8988T (cell line): ENCODE measurements at regions not wholly inside any gene's neighbourhood (a gene's known extent, or its start where the extent isn't known, plus 50 kb on each side); places are given as distances from the start of the nearest gene placed in this dataset.
"Not testable (repeated sequence)": the region's sequence is repeated elsewhere in the genome, so short reads cannot be mapped to it uniquely, and the experiment has no call there.

Experiments used
- DNase-seq: peaks from one replicate; pipeline ENCODE4 v3.0.0; 2011

DNA sequence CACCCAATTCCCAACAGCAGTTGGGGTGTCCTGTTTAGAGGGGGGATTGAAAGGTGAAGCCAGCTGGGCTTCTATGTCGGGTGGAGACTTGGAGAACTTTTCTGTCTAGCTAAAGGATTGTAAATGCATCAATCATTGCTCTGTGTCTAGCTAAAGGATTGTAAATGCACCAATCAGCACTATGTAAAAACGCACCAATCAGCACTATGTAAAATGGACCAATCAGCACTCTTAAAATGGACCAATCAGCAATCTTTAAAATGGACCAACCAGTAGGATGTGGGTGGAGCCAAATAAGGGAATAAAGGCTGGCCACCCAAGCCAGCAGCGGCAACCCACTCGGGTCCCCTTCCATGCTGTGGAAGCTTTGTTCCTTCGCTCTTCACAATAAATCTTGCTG, 1518.6 kb upstream of the RAG2 start:
- DNase-seq = not testable (repeated sequence)

- not testable (repeated sequence) for DNase-seq
Observed at GRCh38 chr11:38115381-38115780, 1517.3 kb upstream of the RAG2 start.

DNA sequence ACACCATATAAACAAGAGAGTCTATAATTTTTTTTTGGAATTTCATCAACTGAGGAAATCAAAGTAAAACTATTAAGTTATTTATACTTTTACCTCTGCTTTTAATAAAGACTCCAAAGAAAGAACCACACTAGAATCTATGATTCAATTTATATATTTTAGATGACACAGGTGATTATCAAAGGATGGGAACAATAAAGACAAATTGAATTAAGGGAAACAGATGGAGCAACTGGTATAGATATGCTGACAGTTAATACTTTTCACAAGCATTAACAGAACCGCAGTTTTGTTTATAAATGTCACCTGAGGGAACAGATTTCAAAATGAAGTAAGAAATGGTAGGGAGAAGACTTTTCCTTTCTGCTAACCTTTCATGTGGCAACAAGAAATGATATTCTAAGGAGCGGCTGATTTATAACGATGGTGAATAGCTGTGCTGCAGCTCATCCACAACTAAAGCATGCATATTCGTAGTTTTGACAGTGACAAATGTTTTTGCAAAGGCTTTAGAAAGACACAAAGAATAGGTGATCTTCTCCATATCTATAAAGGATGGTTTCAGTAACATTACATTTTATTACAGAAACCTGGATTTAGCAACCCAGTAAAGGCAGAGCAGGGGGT, 1502.9 kb upstream of the RAG2 start:
- DNase-seq = no peak

GRCh38 chr11:38095268-38095667, 1497.2 kb upstream of the RAG2 start:
- DNase-seq = no peak

GRCh38 chr11:38089726-38090125, 1491.7 kb upstream of the RAG2 start:
- DNase-seq = no peak

DNA sequence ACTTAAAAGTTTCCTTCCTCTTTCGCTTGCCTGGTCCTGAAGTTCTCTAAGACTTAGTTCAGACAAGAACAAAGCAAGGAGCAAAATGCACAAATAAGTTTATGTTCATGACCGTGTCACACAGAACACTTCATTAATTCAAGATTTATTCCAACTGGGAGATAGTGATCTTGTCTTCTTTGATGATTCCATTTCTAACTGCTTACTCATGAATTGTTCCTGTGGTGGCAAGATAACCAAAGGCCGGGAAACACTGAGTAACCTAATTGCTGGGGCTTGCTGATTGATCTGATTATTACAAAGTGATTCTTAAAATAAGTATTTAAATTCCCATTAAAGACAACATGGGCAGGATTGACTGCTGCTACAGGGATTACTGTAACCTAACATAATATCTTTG, 1462.9 kb upstream of the RAG2 start:
- no peak for DNase-seq

GRCh38 chr11:38060136-38060535, 1462.1 kb upstream of the RAG2 start:
- no peak for DNase-seq

GRCh38 chr11:38046571-38047135, 1448.6 kb upstream of the RAG2 start:
- no peak for DNase-seq

DNA sequence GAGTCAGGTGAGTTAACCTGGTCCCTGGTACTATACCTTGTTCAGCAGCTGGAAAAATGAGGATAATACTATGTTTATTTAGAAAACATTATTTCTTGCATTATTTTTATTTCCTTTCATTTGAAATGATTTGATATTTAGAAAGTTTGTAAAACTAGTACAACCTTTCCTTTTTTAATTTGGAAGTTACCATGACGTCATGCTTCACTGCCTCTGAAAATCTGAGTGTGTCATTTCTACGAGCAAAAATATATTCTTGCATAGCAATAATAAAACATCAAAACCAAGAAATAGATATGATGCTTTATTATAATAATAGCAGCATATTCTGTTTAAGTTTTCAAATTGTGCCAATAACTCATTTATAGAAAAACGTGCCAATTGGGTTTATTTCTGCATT, 1445.0 kb upstream of the RAG2 start:
- DNase-seq = no peak

DNA sequence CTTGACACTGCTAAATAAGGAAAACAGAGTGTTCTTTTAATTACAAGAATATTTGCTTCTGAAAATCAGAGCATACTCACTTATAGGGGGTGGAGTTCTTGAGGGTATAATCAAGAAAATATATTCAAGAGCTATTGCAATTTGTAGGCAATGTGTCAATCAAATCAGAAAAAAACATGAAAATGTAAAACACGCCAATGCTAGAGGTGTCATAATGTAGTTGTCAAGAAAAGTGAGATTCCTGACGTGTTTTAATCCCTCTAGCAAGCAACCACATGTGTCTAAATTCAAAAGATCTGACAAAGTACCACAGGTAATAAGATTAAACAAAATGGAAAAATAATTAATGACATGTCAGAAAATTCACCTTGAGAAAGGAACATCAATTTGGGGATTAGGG, 1440.7 kb upstream of the RAG2 start:
- DNase-seq = no peak

DNA sequence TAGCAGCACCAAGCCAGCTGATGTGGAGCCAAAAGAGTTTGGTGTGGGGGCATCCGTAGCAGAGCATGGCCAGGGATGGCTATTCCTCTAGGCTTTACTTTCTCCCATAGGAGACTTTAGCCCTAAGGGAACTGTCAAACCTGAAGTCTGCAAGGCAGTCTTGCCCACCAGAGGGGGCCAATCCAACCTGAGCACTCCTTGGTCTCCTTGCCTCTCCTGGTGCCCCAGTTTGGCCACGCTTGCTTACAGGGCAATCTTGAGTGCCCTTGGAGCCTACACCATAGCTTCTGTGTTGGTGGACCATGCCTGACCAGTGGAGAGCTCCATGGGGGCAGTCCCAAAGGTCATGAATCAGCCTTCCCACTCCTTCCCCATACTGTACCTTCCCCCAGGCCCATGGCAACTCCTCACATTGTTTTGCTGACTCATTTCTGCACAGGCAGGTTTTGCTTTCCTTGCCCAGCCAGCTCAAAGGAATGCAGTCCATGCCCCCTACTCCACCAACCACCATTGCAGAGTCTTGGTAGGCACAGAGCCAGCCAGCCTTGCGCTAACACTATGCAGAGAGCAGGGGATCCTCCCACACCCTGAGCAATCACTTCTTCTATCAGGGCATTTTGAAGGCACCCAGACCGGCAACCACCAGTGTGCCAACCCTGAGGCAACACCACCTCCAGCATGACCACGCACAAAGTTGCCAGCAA, 1421.2 kb upstream of the RAG2 start:
- no peak for DNase-seq

- no peak for DNase-seq
Observed at GRCh38 chr11:38014405-38014804, 1416.4 kb upstream of the RAG2 start.

- no peak for DNase-seq
Observed at GRCh38 chr11:38013157-38013556, 1415.1 kb upstream of the RAG2 start.

DNA sequence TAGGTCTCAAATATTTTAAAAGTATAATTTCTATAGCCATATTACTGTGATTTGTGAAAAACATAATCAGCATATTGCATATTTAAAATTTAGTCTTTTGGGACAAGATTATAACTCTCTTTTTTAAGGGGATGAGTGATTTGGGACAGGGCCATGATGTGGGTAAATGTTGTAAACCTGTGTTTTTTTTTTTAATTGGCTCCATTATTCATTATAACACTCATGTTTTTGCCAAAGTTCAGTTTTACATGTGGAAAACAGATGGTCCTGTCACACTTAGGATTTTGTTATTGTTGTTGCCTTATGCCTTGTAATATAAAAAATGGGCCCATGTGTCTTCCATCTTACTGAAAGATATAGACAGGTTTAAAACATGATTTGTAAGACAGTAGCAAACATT, 1413.5 kb upstream of the RAG2 start:
- no peak for DNase-seq

- DNase-seq = no peak
Observed at GRCh38 chr11:38009932-38010331, 1411.9 kb upstream of the RAG2 start.

DNA sequence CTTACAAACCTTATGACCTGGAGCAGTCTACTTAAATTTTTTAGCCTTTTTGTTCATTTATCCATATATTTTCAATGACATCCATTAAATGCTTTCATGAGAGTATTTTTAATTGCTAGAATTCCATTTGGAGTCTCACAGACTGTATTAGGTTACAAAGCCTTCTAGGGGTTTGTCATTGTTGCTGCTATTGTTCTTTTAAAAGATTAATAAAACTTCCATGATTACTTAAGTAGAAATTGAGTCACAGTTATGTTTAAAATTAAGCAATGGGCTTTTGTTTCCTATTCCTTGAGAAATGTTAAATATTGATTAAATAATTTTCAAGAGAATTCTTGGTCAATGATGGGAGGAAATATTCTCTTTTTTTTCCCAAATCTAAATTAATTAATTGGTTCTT, 1408.4 kb upstream of the RAG2 start:
- no peak for DNase-seq

DNA sequence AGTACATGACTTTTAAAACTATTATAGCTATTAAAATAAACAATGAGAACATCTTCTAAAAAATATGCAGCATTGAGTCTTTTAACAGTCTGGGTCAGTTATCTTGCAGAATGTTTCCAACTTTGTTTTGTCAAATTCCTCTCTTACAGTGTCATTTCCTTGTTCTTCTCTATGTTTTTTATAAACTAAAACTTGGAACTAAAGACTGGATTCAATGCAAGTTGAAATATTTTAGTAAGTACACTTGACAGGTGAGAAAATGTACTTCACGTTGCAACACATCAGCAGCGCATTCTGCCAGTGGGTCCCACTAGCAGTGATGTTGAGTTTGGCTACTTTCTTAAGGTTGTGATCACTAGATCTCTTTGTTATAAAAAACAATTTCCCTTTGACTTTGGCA, 1407.6 kb upstream of the RAG2 start:
- DNase-seq = no peak

DNA sequence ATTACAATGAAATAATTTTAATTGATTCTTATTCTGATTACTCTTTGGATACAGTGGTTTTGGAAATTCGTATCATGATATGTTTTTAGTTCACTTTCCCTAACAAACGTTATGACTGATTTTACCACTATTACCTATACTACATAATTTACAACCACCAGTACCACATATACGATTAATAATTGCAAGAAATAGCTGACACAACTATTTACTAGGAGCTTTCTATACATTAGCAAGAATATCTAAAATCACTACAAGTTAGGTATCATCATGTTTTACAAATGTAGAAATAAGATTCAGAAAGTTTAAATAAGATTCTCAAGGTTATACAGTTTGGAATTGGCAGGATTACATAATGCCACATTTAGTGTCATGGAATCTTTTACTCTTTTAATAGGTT, 1401.1 kb upstream of the RAG2 start:
- DNase-seq = no peak

DNA sequence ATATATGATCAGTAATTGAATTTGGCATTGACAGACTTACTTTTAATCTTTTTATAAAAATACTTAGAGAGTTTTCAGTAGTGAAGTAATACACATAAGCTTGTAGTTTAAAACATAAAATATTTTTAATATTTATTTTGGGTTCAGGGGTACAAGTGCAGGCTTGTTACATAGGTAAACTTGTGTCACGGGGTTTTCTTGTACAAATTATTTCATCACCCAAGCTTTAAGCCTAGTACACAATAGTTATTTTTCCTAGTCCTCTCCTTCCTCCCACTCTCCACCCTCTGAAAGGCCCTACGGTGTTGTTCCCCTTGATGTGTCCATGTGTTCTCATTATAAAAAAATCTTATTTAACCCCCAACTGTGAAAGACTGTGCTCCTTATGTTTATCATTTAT, 1397.8 kb upstream of the RAG2 start:
- no peak for DNase-seq

GRCh38 chr11:37988031-37988430, 1390.0 kb upstream of the RAG2 start:
- no peak for DNase-seq

DNA sequence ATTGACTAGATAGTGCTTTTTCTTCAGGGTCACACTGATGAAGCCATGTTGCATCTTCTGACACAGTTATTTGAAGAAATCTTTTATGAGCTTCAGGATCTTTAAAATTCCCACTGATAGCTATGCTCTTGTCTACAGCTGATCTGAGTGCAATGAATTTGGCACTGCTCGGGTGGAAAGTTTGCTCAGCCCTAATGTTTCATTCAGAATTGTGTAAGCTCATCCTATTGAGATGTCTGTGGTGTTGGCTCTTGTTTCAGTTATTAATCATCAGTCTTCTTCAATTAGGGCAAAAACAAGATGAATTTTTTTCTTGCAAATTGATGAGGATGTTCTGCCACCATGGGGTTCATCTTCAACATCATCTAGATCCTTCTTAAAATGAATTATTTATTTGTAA, 1387.0 kb upstream of the RAG2 start:
- no peak for DNase-seq

DNA sequence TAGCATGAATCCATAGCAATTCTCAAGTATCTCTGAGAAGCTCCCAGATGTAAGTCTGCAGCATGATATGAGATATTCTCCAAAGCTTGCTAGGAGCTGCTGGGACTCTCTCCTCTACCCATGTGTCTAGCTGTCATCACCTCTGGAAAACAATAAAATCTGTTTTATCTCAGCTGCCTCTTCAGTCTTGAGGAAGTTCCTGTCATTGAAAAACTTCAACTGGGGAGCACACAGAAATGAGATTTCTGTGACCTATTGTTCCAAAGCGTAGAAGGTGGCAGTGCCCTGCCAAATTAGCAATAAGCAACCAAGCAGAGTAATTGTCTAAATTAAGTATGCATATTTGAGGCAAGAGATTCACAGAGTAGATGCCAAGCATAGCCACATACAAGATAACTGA, 1380.6 kb upstream of the RAG2 start:
- DNase-seq = no peak

GRCh38 chr11:37973941-37974340, 1375.9 kb upstream of the RAG2 start:
- no peak for DNase-seq

DNA sequence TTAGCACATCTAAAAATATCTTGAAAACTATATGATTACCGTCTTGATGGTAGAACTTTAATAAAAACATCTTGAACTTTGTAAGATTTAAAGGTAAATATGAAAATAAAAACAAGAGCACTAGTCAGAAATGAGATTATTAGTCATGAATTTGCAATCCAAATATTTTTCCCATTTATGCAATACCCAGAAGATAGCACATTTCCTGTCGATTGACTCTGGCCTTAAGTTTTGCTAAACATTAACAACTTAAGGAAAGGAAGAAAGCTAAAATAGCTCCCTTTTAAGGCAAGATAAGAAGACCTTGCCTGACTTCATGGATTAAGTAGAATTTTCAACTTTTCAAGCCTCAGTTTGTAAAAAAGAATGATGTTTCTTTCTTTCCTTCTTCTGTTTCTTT, 1374.7 kb upstream of the RAG2 start:
- DNase-seq = no peak

DNA sequence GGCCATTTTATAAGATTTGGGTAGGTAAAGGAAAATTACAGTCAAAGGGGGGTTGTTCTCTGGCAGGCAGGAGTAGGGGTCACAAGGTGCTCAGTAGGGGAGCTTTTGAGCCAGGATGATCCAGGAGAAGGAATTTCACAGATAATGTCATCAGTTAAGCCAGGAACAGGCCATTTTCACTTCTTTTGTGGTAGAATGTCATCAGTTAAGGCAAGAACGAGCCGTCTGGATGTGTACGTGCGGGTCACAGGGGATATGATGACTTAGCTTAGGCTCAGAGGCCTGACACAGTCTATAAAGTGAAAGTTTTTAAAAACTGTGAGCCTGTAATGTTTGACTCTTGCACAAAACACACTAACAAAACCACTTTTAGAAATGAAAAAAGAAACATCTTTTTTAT, 1371.3 kb upstream of the RAG2 start:
- DNase-seq = not testable (repeated sequence)
